T-cell (primary cell): ENCODE measurements at regions not wholly inside any gene's neighbourhood (a gene's known extent, or its start where the extent isn't known, plus 50 kb on each side); places are given as distances from the start of the nearest gene placed in this dataset.

Experiments used
- ATAC-seq, 4 experiments: fragments of 200-7000 bp in 3 of 4; fragments of 150-1000 bp in 1 of 4; cut with Tn5 transposase; replicated peaks in 1 of 4; 1 replicate in 3 of 4; 2 replicates in 1 of 4; pipeline ENCODE4 v1.10.0; 2021; ENCODE audit warnings: moderate library complexity in 3 of 4, mild to moderate bottlenecking in 2 of 4, moderate number of reproducible peaks in 1 of 4
- CTCF ChIA-PET, 2 donors: fragments of 300-600 bp; sonication (Branson Sonifier 250); formaldehyde crosslinking; loops; one replicate each; lab custom pipeline; 2022; ENCODE audit warnings: antibody characterized with exemption in 2 of 2; lab: Charles Lee
- POLR2A ChIA-PET, 2 donors: fragments of 300-600 bp; sonication (Branson Sonifier 250); formaldehyde crosslinking; loops; one replicate each; lab custom pipeline; 2022; ENCODE audit warnings: antibody characterized with exemption in 2 of 2; lab: Charles Lee
- DNase-seq, 35 experiments: peaks; one replicate each; pipeline versions ENCODE4 v3.0.0 to v3.0.0-alpha.2; 2013 to 2023
- H3K27ac ChIP-seq: one replicate; pipeline ENCODE4 v1.5.1; 2013; ENCODE audit warnings: low read length
- H3K27me3 ChIP-seq, 2 experiments: replicated peaks in 1 of 2; 1 replicate in 1 of 2; 2 replicates in 1 of 2; pipeline versions ENCODE4 v1.6.1 to v1.7.0; 2013; ENCODE audit warnings: low read length in 1 of 2, mixed read lengths in 1 of 2; ENCODE audit not compliant: control insufficient read depth in 2 of 2, insufficient read depth in 2 of 2; ENCODE audit errors: extremely low read depth in 1 of 2
- H3K36me3 ChIP-seq, 2 donors: 1 replicate in 1 of 2; 2 replicates in 1 of 2; pipeline versions ENCODE4 v1.6.1 to v1.7.0; 2013; ENCODE audit warnings: low read length in 1 of 2; ENCODE audit not compliant: control insufficient read depth in 2 of 2, insufficient read depth in 1 of 2; ENCODE audit errors: extremely low read depth in 1 of 2
- H3K4me1 ChIP-seq, 2 experiments: 1 replicate in 1 of 2; 2 replicates in 1 of 2; pipeline versions ENCODE4 v1.6.1 to v1.7.0; 2013; ENCODE audit warnings: low read length in 2 of 2, mixed read lengths in 1 of 2; ENCODE audit not compliant: insufficient read depth in 2 of 2, control insufficient read depth in 1 of 2; ENCODE audit errors: extremely low read depth in 1 of 2
- H3K4me3 ChIP-seq, 2 donors: 1 replicate in 1 of 2; 2 replicates in 1 of 2; pipeline versions ENCODE4 v1.5.1 to v1.7.0; 2013; ENCODE audit warnings: mild to moderate bottlenecking in 2 of 2, low read length in 1 of 2, moderate library complexity in 1 of 2; ENCODE audit not compliant: control insufficient read depth in 1 of 2; ENCODE audit errors: extremely low read depth in 1 of 2
- H3K9me3 ChIP-seq: 2 replicates; pipeline ENCODE4 v1.7.0; 2013
- H3K27ac Mint-ChIP-seq, 2 donors: one replicate each; pipeline ENCODE4 v1.8.0; 2020 to 2021; ENCODE audit warnings: mild to moderate bottlenecking in 2 of 2, mixed read lengths in 2 of 2
- H3K27me3 Mint-ChIP-seq, 2 donors: one replicate each; pipeline ENCODE4 v1.8.0; 2021 to 2022; ENCODE audit warnings: mixed read lengths in 2 of 2
- H3K36me3 Mint-ChIP-seq: one replicate; pipeline ENCODE4 v1.8.0; 2021; ENCODE audit warnings: mixed read lengths
- H3K4me1 Mint-ChIP-seq, 3 donors: one replicate each; pipeline ENCODE4 v1.8.0; 2020 to 2022; ENCODE audit warnings: mixed read lengths in 3 of 3, mild to moderate bottlenecking in 1 of 3
- H3K4me3 Mint-ChIP-seq, 3 donors: one replicate each; pipeline ENCODE4 v1.8.0; 2020 to 2022; ENCODE audit warnings: mild to moderate bottlenecking in 3 of 3, mixed read lengths in 3 of 3, moderate library complexity in 3 of 3
- H3K9me3 Mint-ChIP-seq, 3 donors: one replicate each; pipeline ENCODE4 v1.8.0; 2020 to 2022; ENCODE audit warnings: mixed read lengths in 3 of 3
- WGBS: methylation state at CpG from one replicate; pipeline ENCODE4 v1.1.5; 2013; ENCODE audit warnings: missing lambda C conversion rate; ENCODE audit not compliant: insufficient coverage; 5-methylcytosine and 5-hydroxymethylcytosine counted together

- POLR2A ChIA-PET, result no interaction called here
- no peak for DNase-seq
- no peak for ATAC-seq
- H3K27me3 ChIP-seq, result no peaks in the 10 kb centered on the region
- peaks cover 10 to 25% of the 10 kb centered on the region in 2 donors for H3K27me3 Mint-ChIP-seq
- H3K36me3 Mint-ChIP-seq, result no peaks in the 10 kb centered on the region
- no peak overlapping the region for H3K27ac Mint-ChIP-seq
- CTCF ChIA-PET, result no interaction called here
- H3K27ac ChIP-seq, result no peak overlapping the region
- no peaks in the 10 kb centered on the region for H3K4me1 Mint-ChIP-seq
- no peak overlapping the region for H3K4me3 ChIP-seq
- H3K9me3 Mint-ChIP-seq, result peaks cover 0 to 18% (median 0%) of the 10 kb centered on the region in 3 donors
- no peak overlapping the region for H3K4me3 Mint-ChIP-seq
- no peaks in the 10 kb centered on the region for H3K4me1 ChIP-seq
- H3K9me3 ChIP-seq, result no peaks in the 10 kb centered on the region
- no peaks in the 10 kb centered on the region for H3K36me3 ChIP-seq
- WGBS, result 88% methylated on average over 1 of the region's 4 CpGs
These were observed 179.6 kb upstream of the NUDT4 start for GRCh38 chr12:93198086-93198485.

DNA sequence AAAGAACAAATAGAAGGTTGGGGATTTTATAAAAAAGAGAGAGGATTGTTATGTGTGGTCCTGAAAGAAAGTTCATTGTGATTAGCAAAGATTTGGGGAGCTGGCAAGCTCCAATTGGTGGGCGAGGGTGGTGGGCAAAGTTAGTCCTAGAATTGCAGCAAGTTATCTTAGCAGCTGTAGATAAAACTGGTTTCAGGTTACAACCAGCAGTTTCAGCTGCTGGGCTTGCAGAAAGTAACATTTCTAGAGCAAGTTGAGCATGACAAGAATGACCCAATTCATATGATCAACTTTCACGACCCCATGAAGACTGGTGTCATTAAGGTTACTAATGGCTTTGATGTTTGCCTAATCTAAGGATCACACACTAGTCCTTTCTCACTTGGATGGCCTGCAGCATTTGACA is 177.9 kb upstream of the NUDT4 start:
- Histone ChIP-seq H3K9me3 (no peaks in the 10 kb centered on the region), H3K27ac (no peak overlapping the region), H3K36me3 (no peaks in the 10 kb centered on the region), H3K4me3 (no peak overlapping the region), H3K27me3 (no peaks in the 10 kb centered on the region), H3K4me1 (no peaks in the 10 kb centered on the region)
- no peak for DNase-seq
- H3K27me3 Mint-ChIP-seq, result peaks cover 10 to 23% of the 10 kb centered on the region in 2 donors
- POLR2A ChIA-PET, result no interaction called here
- peaks cover 0 to under 1% (median 0%) of the 10 kb centered on the region in 3 donors for H3K9me3 Mint-ChIP-seq
- CTCF ChIA-PET, result no interaction called here
- no peaks in the 10 kb centered on the region for H3K36me3 Mint-ChIP-seq
- no peak overlapping the region for H3K27ac Mint-ChIP-seq
- no peak for ATAC-seq
- no peak overlapping the region for H3K4me3 Mint-ChIP-seq
- no peaks in the 10 kb centered on the region for H3K4me1 Mint-ChIP-seq
- 79% methylated on average over 1 of the region's 2 CpGs for WGBS

DNA sequence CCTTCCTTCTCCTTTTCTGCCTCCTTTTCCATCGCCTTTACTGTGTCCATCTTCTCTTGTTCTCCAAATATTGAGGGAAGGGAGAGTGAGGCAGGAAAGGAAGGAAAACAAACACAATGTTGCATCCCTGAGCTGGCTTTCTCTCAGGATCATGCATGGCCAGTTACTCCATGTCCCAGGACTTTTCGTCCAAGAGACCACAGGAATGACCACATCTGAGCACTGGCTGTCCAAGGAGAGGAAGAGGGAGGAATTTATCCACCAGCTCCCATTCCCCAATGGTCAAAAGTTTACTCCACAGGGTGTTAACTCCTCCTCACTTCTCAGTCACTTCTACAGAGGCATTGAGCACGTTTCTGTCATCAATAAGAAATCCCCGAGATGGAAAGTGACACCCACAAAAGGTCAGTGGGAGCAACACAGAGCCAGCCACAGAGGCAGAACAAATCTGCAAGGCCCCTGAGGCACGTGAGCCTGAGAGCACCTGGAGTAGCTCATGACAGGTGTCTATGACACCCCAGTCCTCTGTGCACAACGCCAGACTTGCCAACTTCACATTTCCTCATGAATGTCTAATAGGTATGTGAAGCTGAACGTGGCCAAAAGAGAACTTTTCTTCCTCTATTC is 177.3 kb upstream of the NUDT4 start:
- H3K36me3 ChIP-seq, result no peaks in the 10 kb centered on the region
- DNase-seq, result no peak
- POLR2A ChIA-PET, result no interaction called here
- no peak for ATAC-seq
- Mint-ChIP-seq H3K27me3 (peaks cover 10 to 23% of the 10 kb centered on the region in 2 donors), H3K4me3 (no peak overlapping the region), H3K36me3 (no peaks in the 10 kb centered on the region), H3K27ac (no peak overlapping the region), H3K9me3 (no peaks in the 10 kb centered on the region), H3K4me1 (no peaks in the 10 kb centered on the region)
- H3K4me1 ChIP-seq, result no peaks in the 10 kb centered on the region
- WGBS, result 29% methylated on average over 2 of the region's 7 CpGs
- no peak overlapping the region for H3K27ac ChIP-seq
- no peaks in the 10 kb centered on the region for H3K27me3 ChIP-seq
- no peak overlapping the region for H3K4me3 ChIP-seq
- CTCF ChIA-PET, result no interaction called here
- H3K9me3 ChIP-seq, result no peaks in the 10 kb centered on the region

DNA sequence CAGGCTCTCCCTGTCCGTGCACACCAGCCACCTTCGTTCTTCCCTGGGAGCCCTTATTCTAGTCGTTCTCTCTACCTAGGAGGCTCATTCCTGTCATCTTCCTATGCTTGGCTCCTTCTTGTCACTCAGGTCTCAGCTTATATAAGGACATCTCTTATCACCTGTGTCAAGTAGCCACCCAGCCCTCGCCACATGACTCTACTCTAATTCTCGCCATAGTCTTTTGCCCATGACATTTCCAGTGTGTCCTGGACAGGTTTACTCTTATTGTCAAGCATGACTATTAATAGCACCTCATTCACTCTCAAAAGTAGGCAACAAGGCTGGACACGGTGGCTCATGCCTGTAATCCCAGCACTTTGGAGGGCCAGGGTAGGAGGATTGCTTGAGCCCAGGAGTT is 175.7 kb upstream of the NUDT4 start:
- Mint-ChIP-seq H3K4me1 (no peaks in the 10 kb centered on the region), H3K4me3 (no peak overlapping the region), H3K27ac (no peak overlapping the region), H3K9me3 (no peaks in the 10 kb centered on the region), H3K27me3 (peaks cover 10 to 20% of the 10 kb centered on the region in 2 donors), H3K36me3 (no peaks in the 10 kb centered on the region)
- DNase-seq (no peak), ATAC-seq (no peak)
- 94% methylated on average over 6 of the region's 6 CpGs for WGBS
- ChIA-PET CTCF (no interaction called here), POLR2A (no interaction called here)
- H3K27me3 ChIP-seq, result no peaks in the 10 kb centered on the region
- no peaks in the 10 kb centered on the region for H3K36me3 ChIP-seq
- H3K4me1 ChIP-seq, result no peaks in the 10 kb centered on the region
- no peak overlapping the region for H3K27ac ChIP-seq
- H3K4me3 ChIP-seq, result no peak overlapping the region
- no peaks in the 10 kb centered on the region for H3K9me3 ChIP-seq

DNA sequence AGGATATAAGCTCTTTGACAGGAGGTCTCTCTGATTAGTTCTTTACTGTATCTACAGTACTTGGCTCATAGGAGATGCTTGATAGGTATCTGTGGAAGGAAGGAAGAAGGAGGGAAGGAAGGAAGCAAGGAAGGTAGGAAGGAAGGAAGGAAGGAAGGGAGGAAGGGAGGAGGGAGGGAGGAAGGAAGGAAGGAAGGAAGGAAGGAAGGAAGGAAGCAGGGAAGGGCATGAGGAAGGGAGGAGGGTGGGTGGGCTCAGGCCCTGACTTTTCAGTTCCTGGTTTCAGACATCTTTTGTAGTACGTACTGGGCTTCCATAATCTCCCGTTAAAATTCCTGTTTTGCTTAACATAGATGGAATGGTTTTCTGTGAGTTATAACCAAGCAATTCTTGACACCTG is 175.0 kb upstream of the NUDT4 start:
- ChIA-PET CTCF (no interaction called here), POLR2A (no interaction called here)
- peaks cover 9 to 19% of the 10 kb centered on the region in 2 donors for H3K27me3 Mint-ChIP-seq
- DNase-seq, result no peak
- no peaks in the 10 kb centered on the region for H3K4me1 Mint-ChIP-seq
- no peak for ATAC-seq
- no peak overlapping the region for H3K27ac Mint-ChIP-seq
- H3K36me3 ChIP-seq, result no peaks in the 10 kb centered on the region
- no peak overlapping the region for H3K4me3 ChIP-seq
- WGBS, result no CpG with 5 or more reads among the region's 2 CpGs
- no peak overlapping the region for H3K4me3 Mint-ChIP-seq
- H3K27me3 ChIP-seq, result no peaks in the 10 kb centered on the region
- no peaks in the 10 kb centered on the region for H3K36me3 Mint-ChIP-seq
- H3K9me3 ChIP-seq, result no peaks in the 10 kb centered on the region
- H3K27ac ChIP-seq, result no peak overlapping the region
- no peaks in the 10 kb centered on the region for H3K4me1 ChIP-seq
- H3K9me3 Mint-ChIP-seq, result no peaks in the 10 kb centered on the region

- H3K9me3 ChIP-seq, result no peaks in the 10 kb centered on the region
- Mint-ChIP-seq H3K36me3 (no peaks in the 10 kb centered on the region), H3K4me1 (no peaks in the 10 kb centered on the region), H3K27me3 (peaks cover 3 to 13% of the 10 kb centered on the region in 2 donors), H3K27ac (no peak overlapping the region), H3K4me3 (no peak overlapping the region), H3K9me3 (no peaks in the 10 kb centered on the region)
- H3K4me3 ChIP-seq, result no peak overlapping the region
- no peak overlapping the region for H3K27ac ChIP-seq
- POLR2A ChIA-PET, result interaction anchor here in 1 of 2 donors (0.7 kb wide), 1 partner anchor 459 kb away, joined by 4 read pairs; no protein-coding TSS in a partner anchor
- H3K27me3 ChIP-seq, result no peaks in the 10 kb centered on the region
- no peaks in the 10 kb centered on the region for H3K4me1 ChIP-seq
- CTCF ChIA-PET, result no interaction called here
- no peaks in the 10 kb centered on the region for H3K36me3 ChIP-seq
- no peak for ATAC-seq
- WGBS, result no CpG with 5 or more reads among the region's 2 CpGs
- DNase-seq, result no peak
These were observed 174.4 kb upstream of the NUDT4 start for GRCh38 chr12:93203361-93203760.

DNA sequence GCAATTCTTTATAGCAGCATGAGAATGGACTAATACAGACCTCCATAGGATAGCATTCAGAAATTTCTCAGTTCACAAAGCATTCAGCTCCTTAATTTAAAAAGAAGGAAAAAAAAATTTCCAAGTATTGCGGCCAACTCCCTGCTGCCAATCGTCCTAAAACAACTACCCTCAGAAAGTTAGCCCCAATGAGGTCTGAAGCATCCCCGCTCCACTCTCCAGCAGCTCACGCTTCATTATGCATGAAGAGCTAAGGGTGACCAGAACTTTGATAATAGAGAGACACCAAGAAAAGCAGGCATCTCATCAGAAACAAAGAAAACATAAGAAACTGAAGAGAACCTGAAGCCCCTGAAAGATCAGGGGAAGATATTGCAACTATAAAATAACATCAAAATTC is 172.8 kb upstream of the NUDT4 start:
- Histone ChIP-seq H3K9me3 (no peaks in the 10 kb centered on the region), H3K27me3 (no peaks in the 10 kb centered on the region), H3K4me1 (no peaks in the 10 kb centered on the region), H3K27ac (no peak overlapping the region), H3K4me3 (no peak overlapping the region), H3K36me3 (no peaks in the 10 kb centered on the region)
- Mint-ChIP-seq H3K9me3 (no peaks in the 10 kb centered on the region), H3K27ac (no peak overlapping the region), H3K27me3 (peaks cover 3 to 9% of the 10 kb centered on the region in 2 donors), H3K36me3 (no peaks in the 10 kb centered on the region), H3K4me3 (no peak overlapping the region), H3K4me1 (no peaks in the 10 kb centered on the region)
- no peak for DNase-seq
- POLR2A ChIA-PET, result no interaction called here
- no CpG with 5 or more reads among the region's 4 CpGs for WGBS
- CTCF ChIA-PET, result no interaction called here
- no peak for ATAC-seq
